H1 (cell line): ENCODE measurements at regions not wholly inside any gene's neighbourhood (a gene's known extent, or its start where the extent isn't known, plus 50 kb on each side); places are given as distances from the start of the nearest gene placed in this dataset.

Experiments
- CTCF ChIA-PET: fragments of 300-600 bp; sonication (Branson Sonifier 250); formaldehyde crosslinking; loops from one replicate; lab custom pipeline; 2021; ENCODE audit not compliant: partially characterized antibody; lab: Charles Lee
- POLR2A ChIA-PET: fragments of 300-600 bp; sonication (Branson Sonifier 250); formaldehyde crosslinking; loops from one replicate; lab custom pipeline; 2021; ENCODE audit warnings: inconsistent platforms; ENCODE audit not compliant: partially characterized antibody; lab: Charles Lee
- DNase-seq, 2 experiments: peaks; one replicate each; pipeline versions ENCODE4 v3.0.0 to v3.0.0-alpha.2; 2010 to 2022; ENCODE audit warnings: low spot score in 2 of 2, low read depth in 1 of 2, mixed read lengths in 1 of 2
- FAIRE-seq: peaks from 2 replicates; lab custom pipeline; 2011; peaks lifted over from hg19 to GRCh38; lab: Jason Lieb, UNC
- H2AFZ ChIP-seq: 2 replicates; pipeline ENCODE4 v1.8.1; 2012; ENCODE audit warnings: low read length, inconsistent platforms
- H2AK5ac ChIP-seq: 2 replicates; pipeline ENCODE4 v1.6.1; 2013; ENCODE audit warnings: low read depth, low read length
- H2BK120ac ChIP-seq: replicated peaks from 2 replicates; pipeline ENCODE3; 2013; ENCODE audit warnings: low read depth, low read length, inconsistent platforms
- H2BK12ac ChIP-seq: 2 replicates; pipeline ENCODE4 v1.6.1; 2013; ENCODE audit warnings: low read depth, low read length
- H2BK15ac ChIP-seq: 2 replicates; pipeline ENCODE4 v1.6.1; 2013; ENCODE audit warnings: low read length
- H2BK20ac ChIP-seq: 2 replicates; pipeline ENCODE4 v1.6.1; 2013; ENCODE audit warnings: low read length
- H2BK5ac ChIP-seq: 2 replicates; pipeline ENCODE4 v1.6.1; 2013; ENCODE audit warnings: low read depth, low read length
- H3K14ac ChIP-seq: 2 replicates; pipeline ENCODE4 v1.6.1; 2013; ENCODE audit warnings: inconsistent platforms; ENCODE audit not compliant: insufficient read length
- H3K18ac ChIP-seq: 2 replicates; pipeline ENCODE4 v1.6.1; 2013; ENCODE audit warnings: low read length; ENCODE audit errors: extremely low read depth
- H3K23ac ChIP-seq: 2 replicates; pipeline ENCODE4 v1.6.1; 2013; ENCODE audit warnings: inconsistent platforms; ENCODE audit not compliant: insufficient read length
- H3K23me2 ChIP-seq: 2 replicates; pipeline ENCODE4 v1.6.1; 2013; ENCODE audit warnings: low read depth, low read length
- H3K27ac ChIP-seq: 2 replicates; pipeline ENCODE4 v1.6.1; 2011; ENCODE audit warnings: low read depth, low read length, inconsistent platforms
- H3K27me3 ChIP-seq, 4 experiments: replicated peaks in 1 of 4; 1 replicate in 1 of 4; 2 replicates in 3 of 4; pipeline versions ENCODE4 v1.6.1 to v1.8.1; 2011 to 2013; ENCODE audit warnings: low read length in 3 of 4, mild to moderate bottlenecking in 3 of 4, inconsistent platforms in 2 of 4, mixed read lengths in 2 of 4, moderate library complexity in 1 of 4; ENCODE audit not compliant: control insufficient read depth in 3 of 4, insufficient read depth in 3 of 4; ENCODE audit errors: extremely low read depth in 1 of 4
- H3K36me3 ChIP-seq, 4 experiments: 2 replicates each; pipeline versions ENCODE4 v1.6.1 to v1.8.1; 2011 to 2013; ENCODE audit warnings: mild to moderate bottlenecking in 4 of 4, low read length in 3 of 4, moderate library complexity in 2 of 4, control low read depth in 1 of 4, inconsistent platforms in 1 of 4; ENCODE audit not compliant: insufficient read depth in 4 of 4, control insufficient read depth in 2 of 4
- H3K4ac ChIP-seq: replicated peaks from 2 replicates; pipeline ENCODE3; 2013; ENCODE audit warnings: low read length, low read depth, mixed read lengths, inconsistent platforms; ENCODE audit not compliant: insufficient read length
- H3K4me1 ChIP-seq, 4 experiments: replicated peaks in 1 of 4; 1 replicate in 1 of 4; 2 replicates in 3 of 4; pipeline versions ENCODE4 v1.6.1 to v1.8.1; 2011 to 2013; ENCODE audit warnings: low read length in 3 of 4, inconsistent platforms in 2 of 4, mixed read lengths in 1 of 4; ENCODE audit not compliant: insufficient read depth in 4 of 4, control insufficient read depth in 3 of 4
- H3K4me2 ChIP-seq, 2 experiments: 2 replicates each; pipeline versions ENCODE4 v1.6.1 to v1.8.1; 2011 to 2013; ENCODE audit warnings: low read depth in 2 of 2, low read length in 2 of 2, control low read depth in 1 of 2, inconsistent platforms in 1 of 2, mild to moderate bottlenecking in 1 of 2; ENCODE audit not compliant: insufficient read depth in 1 of 2
- H3K4me3 ChIP-seq, 4 experiments: fragments of 200-600, 300-600 bp in 1 of 4; sonication (generic), shearing (Covaris generic), sonication (Bioruptor Twin) in 1 of 4; 2 replicates each; pipeline versions ENCODE4 v1.5.1 to v1.8.1; 2011 to 2016; ENCODE audit warnings: low read length in 4 of 4, low read depth in 3 of 4, control low read depth in 2 of 4, inconsistent platforms in 2 of 4, mild to moderate bottlenecking in 2 of 4, mixed read lengths in 1 of 4, moderate library complexity in 1 of 4; ENCODE audit not compliant: insufficient read depth in 2 of 4; ENCODE audit errors: extremely low read depth in 1 of 4
- H3K56ac ChIP-seq: replicated peaks from 2 replicates; pipeline ENCODE3; 2013; ENCODE audit warnings: low read depth, mild to moderate bottlenecking, mixed read lengths, low read length, inconsistent platforms; ENCODE audit not compliant: insufficient read length
- H3K79me1 ChIP-seq: 2 replicates; pipeline ENCODE4 v1.6.1; 2013; ENCODE audit warnings: low read depth, low read length, control low read depth
- H3K79me2 ChIP-seq, 2 experiments: 2 replicates each; pipeline versions ENCODE4 v1.6.1 to v1.8.1; 2012 to 2013; ENCODE audit warnings: low read length in 2 of 2, mild to moderate bottlenecking in 2 of 2, inconsistent platforms in 1 of 2; ENCODE audit not compliant: insufficient read depth in 2 of 2, control insufficient read depth in 1 of 2
- H3K9ac ChIP-seq, 4 experiments: replicated peaks in 1 of 4; 1 replicate in 1 of 4; 2 replicates in 3 of 4; pipeline versions ENCODE4 v1.6.1 to v1.8.1; 2011 to 2013; ENCODE audit warnings: low read depth in 3 of 4, low read length in 3 of 4, control low read depth in 2 of 4, mild to moderate bottlenecking in 2 of 4, moderate library complexity in 2 of 4, inconsistent platforms in 1 of 4; ENCODE audit errors: extremely low read depth in 1 of 4
- H3K9me3 ChIP-seq, 2 experiments: 2 replicates each; pipeline versions ENCODE4 v1.6.1 to v1.8.1; 2012 to 2013; ENCODE audit warnings: mild to moderate bottlenecking in 2 of 2, moderate library complexity in 2 of 2, control low read depth in 1 of 2, inconsistent platforms in 1 of 2, low read depth in 1 of 2, low read length in 1 of 2, mixed read lengths in 1 of 2; ENCODE audit not compliant: insufficient read depth in 2 of 2
- H4K20me1 ChIP-seq, 2 experiments: replicated peaks in 1 of 2; 2 replicates each; pipeline versions ENCODE3 to v1.8.1; 2011 to 2013; ENCODE audit warnings: inconsistent platforms in 2 of 2, low read length in 2 of 2, mild to moderate bottlenecking in 1 of 2; ENCODE audit not compliant: insufficient read depth in 2 of 2, control insufficient read depth in 1 of 2
- H4K5ac ChIP-seq: 2 replicates; pipeline ENCODE4 v1.6.1; 2013; ENCODE audit warnings: low read length, low read depth, mixed read lengths, inconsistent platforms; ENCODE audit not compliant: insufficient read length
- H4K8ac ChIP-seq: 2 replicates; pipeline ENCODE4 v1.8.0; 2013; ENCODE audit warnings: mild to moderate bottlenecking, moderate library complexity, low read length, inconsistent platforms; ENCODE audit not compliant: insufficient read depth; ENCODE audit errors: extremely low read depth
- H4K91ac ChIP-seq: replicated peaks from 2 replicates; pipeline ENCODE3; 2013; ENCODE audit warnings: low read length, mixed read lengths, inconsistent platforms; ENCODE audit not compliant: insufficient read length
- BCL11A ChIP-seq, 2 experiments: IDR thresholded peaks; one replicate each; pipeline ENCODE4 v1.6.1; 2011; ENCODE audit warnings: low read depth in 2 of 2, low read length in 2 of 2, mild to moderate bottlenecking in 2 of 2
- EGR1 ChIP-seq: IDR thresholded peaks from 2 replicates; pipeline ENCODE4 v1.6.1; 2011; ENCODE audit warnings: low read depth, low read length, borderline replicate concordance
- EZH2 ChIP-seq: fragments of 200-600 bp; sonication (generic); IDR thresholded peaks from 2 replicates; pipeline ENCODE4 v1.7.1; 2012; ENCODE audit warnings: low read depth, mild to moderate bottlenecking, moderate library complexity, low read length, inconsistent platforms; ENCODE audit not compliant: severe bottlenecking
- GABPA ChIP-seq: IDR thresholded peaks from 2 replicates; pipeline ENCODE4 v1.6.1; 2011; ENCODE audit warnings: mild to moderate bottlenecking, low read length, moderate library complexity, borderline replicate concordance; ENCODE audit not compliant: insufficient read depth
- HDAC2 ChIP-seq, 2 experiments: fragments of 300-600 bp in 1 of 2; sonication (generic) in 1 of 2; IDR thresholded peaks; 2 replicates each; pipeline ENCODE4 v1.6.1; 2011 to 2012; ENCODE audit warnings: low read depth in 2 of 2, low read length in 2 of 2, mild to moderate bottlenecking in 2 of 2, moderate library complexity in 2 of 2, borderline replicate concordance in 1 of 2, inconsistent platforms in 1 of 2
- MAFK ChIP-seq: IDR thresholded peaks from 2 replicates; pipeline ENCODE4 v1.6.1; 2012; ENCODE audit warnings: low read depth, mild to moderate bottlenecking, improper control_type of control experiment, low read length
- NANOG ChIP-seq: IDR thresholded peaks from 2 replicates; pipeline ENCODE4 v1.6.1; 2011; ENCODE audit warnings: low read length, low read depth, mild to moderate bottlenecking, inconsistent platforms; ENCODE audit not compliant: insufficient read depth, poor library complexity, severe bottlenecking
- POU5F1 ChIP-seq: IDR thresholded peaks from 2 replicates; pipeline ENCODE4 v1.6.1; 2011; ENCODE audit warnings: low read depth, mild to moderate bottlenecking, low read length, moderate library complexity
- SIRT6 ChIP-seq: IDR thresholded peaks from one replicate; pipeline ENCODE4 v1.7.1; 2012; ENCODE audit warnings: low read length, inconsistent platforms
- WGBS, 2 experiments: shearing (Covaris generic) in 1 of 2; methylation state at CpG; one replicate each; pipeline versions ENCODE4 v1.1.6 to v1.1.7; 2013 to 2015; ENCODE audit warnings: low lambda C conversion rate in 2 of 2, mixed read lengths in 2 of 2, inconsistent platforms in 1 of 2, low coverage in 1 of 2, missing lambda C conversion rate in 1 of 2; ENCODE audit not compliant: insufficient replicate concordance in 2 of 2, insufficient coverage in 1 of 2, insufficient read length in 1 of 2; ENCODE audit errors: extremely low coverage in 1 of 2, missing lambda C conversion rate in 1 of 2; 5-methylcytosine and 5-hydroxymethylcytosine counted together

- TF ChIP-seq POU5F1 (no peak), GABPA (no peak), HDAC2 (IDR thresholded peaks at IDR 0.05; ENCODE audit: borderline replicate concordance in 1 of 2, low read depth in 2 of 2, low read length in 2 of 2) (no peak), EZH2 (no peak), NANOG (no peak), BCL11A (IDR thresholded peaks at IDR 0.05; ENCODE audit: low read depth in 2 of 2, low read length in 2 of 2) (no peak), EGR1 (no peak), SIRT6 (no peak), MAFK (no peak)
Observed at GRCh38 chr15:31489281-31489680, 162.6 kb downstream of the KLF13 start.

More at GRCh38 chr15:31489281-31489680, 162.6 kb downstream of the KLF13 start:
- no peak overlapping the region for H3K14ac ChIP-seq
- H4K20me1 ChIP-seq, result no peaks in the 10 kb centered on the region
- no peak overlapping the region for H4K5ac ChIP-seq
- H2AK5ac ChIP-seq, result no peak overlapping the region
- H3K4me1 ChIP-seq, result peaks cover 0 to 4% (median under 1%) of the 10 kb centered on the region in 4 experiments; a peak in 5 of 7 replicates
- H3K9ac ChIP-seq, result no peak overlapping the region
- WGBS, 2 experiments, result 83% methylated on average over 2 of the region's 2 CpGs; no CpG with 5 or more reads in 1 of the 2 experiments
- no peak overlapping the region for H4K91ac ChIP-seq
- no peak overlapping the region for H3K4me2 ChIP-seq
- H3K4me3 ChIP-seq, result no peak overlapping the region
- no peak overlapping the region for H3K56ac ChIP-seq
- H3K36me3 ChIP-seq, result peaks cover 0 to 4% (median 0%) of the 10 kb centered on the region in 4 experiments; a peak in 1 of 8 replicates
- DNase-seq, result no peak
- peaks cover 8 to 12% (median 10%) of the 10 kb centered on the region in 4 experiments for H3K27me3 ChIP-seq
- no peak overlapping the region for H3K27ac ChIP-seq
- no peak overlapping the region for H3K4ac ChIP-seq
- H2BK20ac ChIP-seq, result no peak overlapping the region
- no peaks in the 10 kb centered on the region; the same call in 1 of the 2 replicates for H3K79me1 ChIP-seq
- H2BK5ac ChIP-seq, result no peak overlapping the region
- H2BK120ac ChIP-seq, result no peak overlapping the region
- H3K23me2 ChIP-seq, result no peaks in the 10 kb centered on the region
- H2AFZ ChIP-seq, result no peak overlapping the region
- H3K79me2 ChIP-seq, result no peaks in the 10 kb centered on the region
- no peak overlapping the region for H4K8ac ChIP-seq
- H3K23ac ChIP-seq, result no peak overlapping the region
- H2BK15ac ChIP-seq, result no peak overlapping the region
- FAIRE-seq, result no peak
- H3K18ac ChIP-seq, result no peak overlapping the region
- H3K9me3 ChIP-seq, result peaks cover 2 to 5% of the 10 kb centered on the region in 2 experiments; a peak in 2 of 4 replicates
- no peak overlapping the region for H2BK12ac ChIP-seq
- ChIA-PET CTCF (interaction anchor here (0.6 to 6.3 kb wide), 39 partner anchors 10 to 488 kb away, joined by 3 to 199 read pairs (median 5); partner anchors contain the start of gene KLF13), POLR2A (no interaction called here)
